GM06990 (cell line): ENCODE measurements at regions not wholly inside any gene's neighbourhood (a gene's known extent, or its start where the extent isn't known, plus 50 kb on each side); places are given as distances from the start of the nearest gene placed in this dataset.

ENCODE experiments used
- DNase-seq: peaks from one replicate; pipeline ENCODE4 v3.0.0-alpha.2; 2011; ENCODE audit not compliant: insufficient read length; ENCODE audit errors: extremely low read depth
- H3K27me3 ChIP-seq: replicated peaks from 2 replicates; pipeline ENCODE4 v1.6.0; 2011; ENCODE audit warnings: low read length; ENCODE audit not compliant: control insufficient read depth, insufficient read depth
- H3K36me3 ChIP-seq: 2 replicates; pipeline ENCODE4 v1.5.1; 2011; ENCODE audit warnings: low read length; ENCODE audit not compliant: control insufficient read depth, insufficient read depth
- H3K4me3 ChIP-seq: replicated peaks from 2 replicates; pipeline ENCODE4 v1.5.1; 2011; ENCODE audit warnings: low read depth, mild to moderate bottlenecking, control low read depth, low read length
- TF ChIP-seq, protein P1 (sequence below): IDR thresholded peaks from 2 replicates; pipeline ENCODE4 v1.5.1; 2011; ENCODE audit warnings: low read length, control low read depth, mild to moderate bottlenecking, inconsistent platforms; ENCODE audit not compliant: insufficient read depth, poor library complexity, severe bottlenecking

DNA sequence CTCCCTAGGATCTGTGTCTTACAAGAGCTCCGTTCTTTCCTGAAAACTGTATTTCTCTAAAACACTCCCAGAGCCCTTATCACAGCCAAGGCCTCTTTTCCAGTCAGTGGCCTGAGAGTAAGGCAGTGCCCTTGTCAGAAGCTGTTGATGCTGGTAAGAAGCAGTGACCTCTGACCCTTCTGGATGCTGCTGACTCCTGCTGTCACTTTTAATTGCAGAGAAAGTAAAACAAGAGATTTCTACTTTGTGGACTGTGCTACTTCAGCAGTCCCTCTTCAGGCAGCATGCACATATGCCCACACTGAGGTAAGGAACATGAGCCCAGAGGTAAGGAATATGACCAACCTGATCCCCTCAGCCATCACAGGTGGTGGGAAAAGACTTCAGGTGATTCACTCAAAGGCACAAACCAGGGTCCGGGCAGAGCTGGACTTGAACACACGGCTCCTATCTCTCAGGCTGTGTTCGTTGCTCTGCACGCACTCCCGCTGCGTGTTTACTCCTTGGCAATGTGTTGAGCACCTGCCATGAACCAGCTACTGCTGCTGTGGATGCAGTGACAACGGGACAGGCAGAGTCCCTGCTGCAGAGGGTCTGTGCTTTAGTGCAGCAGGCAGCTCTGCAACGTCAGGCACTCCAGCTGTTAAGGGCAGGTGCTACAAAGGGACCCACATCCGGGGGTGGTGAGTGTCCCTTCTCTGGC lies 201.9 kb upstream of the CST7 start:
- TF ChIP-seq, protein P1, sequence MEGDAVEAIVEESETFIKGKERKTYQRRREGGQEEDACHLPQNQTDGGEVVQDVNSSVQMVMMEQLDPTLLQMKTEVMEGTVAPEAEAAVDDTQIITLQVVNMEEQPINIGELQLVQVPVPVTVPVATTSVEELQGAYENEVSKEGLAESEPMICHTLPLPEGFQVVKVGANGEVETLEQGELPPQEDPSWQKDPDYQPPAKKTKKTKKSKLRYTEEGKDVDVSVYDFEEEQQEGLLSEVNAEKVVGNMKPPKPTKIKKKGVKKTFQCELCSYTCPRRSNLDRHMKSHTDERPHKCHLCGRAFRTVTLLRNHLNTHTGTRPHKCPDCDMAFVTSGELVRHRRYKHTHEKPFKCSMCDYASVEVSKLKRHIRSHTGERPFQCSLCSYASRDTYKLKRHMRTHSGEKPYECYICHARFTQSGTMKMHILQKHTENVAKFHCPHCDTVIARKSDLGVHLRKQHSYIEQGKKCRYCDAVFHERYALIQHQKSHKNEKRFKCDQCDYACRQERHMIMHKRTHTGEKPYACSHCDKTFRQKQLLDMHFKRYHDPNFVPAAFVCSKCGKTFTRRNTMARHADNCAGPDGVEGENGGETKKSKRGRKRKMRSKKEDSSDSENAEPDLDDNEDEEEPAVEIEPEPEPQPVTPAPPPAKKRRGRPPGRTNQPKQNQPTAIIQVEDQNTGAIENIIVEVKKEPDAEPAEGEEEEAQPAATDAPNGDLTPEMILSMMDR = no peak
- Histone ChIP-seq H3K4me3 (no peak overlapping the region), H3K36me3 (no peaks in the 10 kb centered on the region), H3K27me3 (no peaks in the 10 kb centered on the region)
- DNase-seq = no peak

DNA sequence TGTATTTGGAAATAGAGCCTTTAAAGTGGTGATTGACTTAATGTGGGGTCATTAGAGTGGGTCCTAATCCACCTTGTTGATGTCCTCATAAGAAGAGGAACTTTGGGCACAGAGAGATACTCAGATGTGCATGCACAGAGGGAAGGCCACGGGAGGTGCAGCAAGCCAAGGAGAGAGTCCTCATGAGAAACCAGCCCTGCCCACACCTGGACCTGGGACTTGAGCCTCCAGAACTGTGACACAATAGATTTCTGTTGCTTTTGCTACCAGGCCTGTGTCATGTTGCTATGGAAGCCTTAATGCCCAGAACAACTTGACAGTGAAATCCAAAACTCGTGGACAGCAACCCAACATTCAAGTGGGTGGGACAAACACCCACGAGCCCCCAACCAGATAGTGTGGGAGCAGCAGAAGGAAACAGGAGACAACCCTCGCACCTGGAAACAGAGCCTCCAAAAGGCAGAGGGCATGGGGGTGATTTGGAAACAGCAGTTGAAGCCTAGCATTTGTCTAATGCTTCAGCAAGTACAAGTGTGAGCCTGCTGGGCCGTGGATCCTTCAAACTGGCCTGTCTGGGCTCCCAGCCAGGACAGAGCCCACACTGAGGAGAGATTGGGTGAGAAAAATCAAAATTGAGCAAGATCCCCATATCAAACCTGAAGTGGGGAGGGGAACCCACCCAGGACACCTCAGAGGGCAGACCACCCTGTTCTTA lies 201.0 kb upstream of the CST7 start:
- H3K4me3 ChIP-seq = no peak overlapping the region
- TF ChIP-seq, protein P1 = no peak
- no peaks in the 10 kb centered on the region for H3K27me3 ChIP-seq
- no peak for DNase-seq
- no peaks in the 10 kb centered on the region for H3K36me3 ChIP-seq

DNA sequence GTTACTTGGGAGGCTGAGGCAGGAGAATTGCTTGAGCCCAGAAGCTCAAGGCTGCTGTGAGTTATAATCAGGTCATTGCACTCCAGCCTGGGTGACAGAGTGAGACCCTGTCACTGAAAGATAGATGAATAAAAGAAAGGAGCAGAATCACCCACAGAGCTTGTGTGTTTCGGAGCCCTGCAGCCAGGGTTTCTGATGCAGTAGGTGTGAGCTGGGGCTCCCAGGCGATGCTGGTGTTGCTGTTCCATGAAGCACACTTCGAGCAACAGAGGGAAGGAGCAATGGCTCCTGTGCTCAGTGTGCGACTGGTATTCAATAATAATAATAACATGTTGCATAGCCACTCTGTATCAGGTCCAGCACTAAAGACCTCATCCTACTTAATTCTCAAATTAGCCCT lies 197.5 kb upstream of the CST7 start:
- TF ChIP-seq, protein P1 = no peak
- Histone ChIP-seq H3K36me3 (no peaks in the 10 kb centered on the region), H3K27me3 (no peaks in the 10 kb centered on the region), H3K4me3 (no peak overlapping the region)
- no peak for DNase-seq

DNA sequence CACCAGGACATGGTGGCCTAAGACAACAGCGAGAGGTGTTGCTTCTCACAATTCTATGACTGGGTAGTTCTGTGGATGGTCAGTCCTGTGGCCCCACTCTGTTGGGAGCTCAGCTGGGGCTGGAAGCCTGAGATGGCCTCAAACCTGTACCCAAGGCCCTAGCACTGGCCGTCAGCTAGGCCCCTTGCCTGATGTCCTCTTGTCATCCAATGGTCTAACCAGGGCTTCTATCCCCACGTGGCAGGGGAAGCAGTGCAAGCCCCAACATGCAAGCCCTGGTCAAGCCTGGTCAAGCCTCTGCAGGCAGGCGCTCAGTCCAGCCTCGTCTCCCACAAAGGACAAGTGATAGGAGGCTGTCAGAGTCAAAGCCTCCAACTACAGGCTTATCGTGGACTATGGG lies 196.5 kb upstream of the CST7 start:
- DNase-seq = no peak
- TF ChIP-seq, protein P1 = no peak
- H3K36me3 ChIP-seq = no peaks in the 10 kb centered on the region
- H3K4me3 ChIP-seq = no peak overlapping the region
- no peaks in the 10 kb centered on the region for H3K27me3 ChIP-seq

DNA sequence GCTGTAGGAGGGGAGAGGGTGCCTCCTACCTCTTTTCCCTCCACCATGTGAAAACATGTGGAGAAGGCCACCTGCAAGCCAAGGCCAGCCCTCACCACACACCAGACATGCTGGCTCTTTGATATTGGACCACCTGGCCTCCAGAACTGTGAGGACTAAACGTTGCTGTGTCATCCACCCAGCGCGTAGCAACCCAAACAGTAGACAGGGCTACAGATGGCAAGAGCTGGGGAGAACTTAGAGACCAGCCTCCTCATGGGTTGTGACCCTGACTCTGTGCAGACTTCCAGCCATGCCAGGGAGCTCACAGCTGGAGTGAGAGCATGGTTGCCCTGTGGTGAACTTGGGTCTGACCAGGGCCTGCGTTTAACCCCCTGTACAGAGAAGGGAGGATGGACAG lies 195.9 kb upstream of the CST7 start:
- no peak for DNase-seq
- TF ChIP-seq, protein P1 = no peak
- H3K27me3 ChIP-seq = no peaks in the 10 kb centered on the region
- H3K4me3 ChIP-seq = no peak overlapping the region
- H3K36me3 ChIP-seq = no peaks in the 10 kb centered on the region

DNA sequence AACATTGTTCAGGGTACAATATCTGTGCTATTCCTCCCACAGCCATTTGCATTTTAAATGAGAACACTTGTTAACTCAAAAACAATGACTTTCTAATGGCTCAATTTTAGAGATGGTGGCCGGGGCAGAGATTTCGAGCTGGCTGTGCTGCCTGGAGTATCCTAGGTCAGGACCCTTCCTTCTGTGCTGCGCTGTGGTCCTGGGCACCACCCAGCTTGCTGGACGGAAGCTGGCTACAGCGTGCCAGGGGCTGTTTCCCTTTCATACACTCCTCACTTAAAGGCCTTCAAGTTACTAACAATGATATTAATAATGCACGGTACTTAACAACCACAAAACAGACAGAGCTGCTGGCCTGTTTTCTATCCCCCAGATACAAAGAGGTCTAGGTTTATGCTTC lies 194.4 kb upstream of the CST7 start:
- no peak overlapping the region for H3K4me3 ChIP-seq
- no peaks in the 10 kb centered on the region for H3K36me3 ChIP-seq
- TF ChIP-seq, protein P1 = no peak
- no peak for DNase-seq
- H3K27me3 ChIP-seq = no peaks in the 10 kb centered on the region
